IPS-18a (cell line): ENCODE measurements at regions not wholly inside any gene's neighbourhood (a gene's known extent, or its start where the extent isn't known, plus 50 kb on each side); places are given as distances from the start of the nearest gene placed in this dataset.

Source experiments
- H3K27ac ChIP-seq: one replicate; pipeline ENCODE4 v1.5.1; 2013; ENCODE audit warnings: low read length
- H3K27me3 ChIP-seq: one replicate; pipeline ENCODE4 v1.6.1; 2013; ENCODE audit warnings: mild to moderate bottlenecking, low read length; ENCODE audit not compliant: control insufficient read depth, insufficient read depth
- H3K36me3 ChIP-seq: one replicate; pipeline ENCODE4 v1.6.1; 2013; ENCODE audit warnings: low read depth, low read length; ENCODE audit not compliant: control insufficient read depth
- H3K4me1 ChIP-seq: one replicate; pipeline ENCODE4 v1.6.1; 2013; ENCODE audit warnings: low read depth, low read length; ENCODE audit not compliant: control insufficient read depth
- H3K4me3 ChIP-seq: one replicate; pipeline ENCODE4 v1.5.1; 2013; ENCODE audit warnings: low read length
- H3K9ac ChIP-seq: one replicate; pipeline ENCODE4 v1.6.1; 2013; ENCODE audit warnings: mild to moderate bottlenecking, low read length, moderate library complexity
- H3K9me3 ChIP-seq: one replicate; pipeline ENCODE4 v1.6.1; 2013; ENCODE audit warnings: low read depth, low read length; ENCODE audit not compliant: control insufficient read depth

- H3K4me3 ChIP-seq = no peak overlapping the region
- no peaks in the 10 kb centered on the region for H3K4me1 ChIP-seq
- no peak overlapping the region for H3K9ac ChIP-seq
- H3K27ac ChIP-seq = no peak overlapping the region
- H3K27me3 ChIP-seq = no peaks in the 10 kb centered on the region
- H3K36me3 ChIP-seq = no peaks in the 10 kb centered on the region
- no peaks in the 10 kb centered on the region for H3K9me3 ChIP-seq
Measured at GRCh38 chr14:98227727-98228111, 1044.3 kb downstream of the BCL11B start.

- H3K9me3 ChIP-seq = no peaks in the 10 kb centered on the region
- H3K4me3 ChIP-seq = no peak overlapping the region
- no peak overlapping the region for H3K27ac ChIP-seq
- H3K9ac ChIP-seq = no peak overlapping the region
- H3K36me3 ChIP-seq = no peaks in the 10 kb centered on the region
- peaks cover 8% of the 10 kb centered on the region for H3K4me1 ChIP-seq
- H3K27me3 ChIP-seq = no peaks in the 10 kb centered on the region
Measured at GRCh38 chr14:98229656-98230366, 1042.2 kb downstream of the BCL11B start.

GRCh38 chr14:98230411-98230810, 1041.6 kb downstream of the BCL11B start:
- H3K9ac ChIP-seq = no peak overlapping the region
- no peaks in the 10 kb centered on the region for H3K36me3 ChIP-seq
- no peaks in the 10 kb centered on the region for H3K27me3 ChIP-seq
- no peak overlapping the region for H3K4me3 ChIP-seq
- H3K9me3 ChIP-seq = no peaks in the 10 kb centered on the region
- no peak overlapping the region for H3K27ac ChIP-seq
- H3K4me1 ChIP-seq = peaks cover 8% of the 10 kb centered on the region

GRCh38 chr14:98231210-98231609, 1040.8 kb downstream of the BCL11B start:
- Histone ChIP-seq H3K36me3 (no peaks in the 10 kb centered on the region), H3K4me3 (no peak overlapping the region), H3K27me3 (no peaks in the 10 kb centered on the region), H3K4me1 (peaks cover 8% of the 10 kb centered on the region), H3K27ac (no peak overlapping the region), H3K9ac (no peak overlapping the region), H3K9me3 (no peaks in the 10 kb centered on the region)

GRCh38 chr14:98233656-98234055, 1038.3 kb downstream of the BCL11B start:
- H3K27ac ChIP-seq = no peak overlapping the region

GRCh38 chr14:98234208-98234607, 1037.8 kb downstream of the BCL11B start:
- no peak overlapping the region for H3K9ac ChIP-seq
- no peak overlapping the region for H3K4me3 ChIP-seq
- H3K36me3 ChIP-seq = no peaks in the 10 kb centered on the region
- H3K27me3 ChIP-seq = no peaks in the 10 kb centered on the region
- peaks cover 8% of the 10 kb centered on the region for H3K4me1 ChIP-seq
- no peaks in the 10 kb centered on the region for H3K9me3 ChIP-seq
- no peak overlapping the region for H3K27ac ChIP-seq

More at GRCh38 chr14:98233656-98234055, 1038.3 kb downstream of the BCL11B start:
- Histone ChIP-seq H3K36me3 (no peaks in the 10 kb centered on the region), H3K9me3 (no peaks in the 10 kb centered on the region), H3K4me3 (no peak overlapping the region), H3K4me1 (peaks cover 8% of the 10 kb centered on the region), H3K9ac (no peak overlapping the region), H3K27me3 (no peaks in the 10 kb centered on the region)

- Histone ChIP-seq H3K27ac (no peak overlapping the region), H3K27me3 (no peaks in the 10 kb centered on the region), H3K9me3 (no peaks in the 10 kb centered on the region), H3K4me1 (peaks cover 8% of the 10 kb centered on the region), H3K4me3 (no peak overlapping the region), H3K36me3 (no peaks in the 10 kb centered on the region), H3K9ac (no peak overlapping the region)
Measured at GRCh38 chr14:98236314-98236713, 1035.7 kb downstream of the BCL11B start.

- Histone ChIP-seq H3K27me3 (no peaks in the 10 kb centered on the region), H3K36me3 (no peaks in the 10 kb centered on the region), H3K9ac (no peak overlapping the region), H3K27ac (no peak overlapping the region), H3K4me3 (no peak overlapping the region), H3K9me3 (no peaks in the 10 kb centered on the region), H3K4me1 (peaks cover 8% of the 10 kb centered on the region)
Measured at GRCh38 chr14:98237939-98238338, 1034.1 kb downstream of the BCL11B start.

GRCh38 chr14:98240376-98240775, 1031.6 kb downstream of the BCL11B start:
- H3K9ac ChIP-seq = no peak overlapping the region
- H3K4me1 ChIP-seq = no peaks in the 10 kb centered on the region
- no peak overlapping the region for H3K27ac ChIP-seq
- H3K36me3 ChIP-seq = no peaks in the 10 kb centered on the region
- no peaks in the 10 kb centered on the region for H3K9me3 ChIP-seq
- no peaks in the 10 kb centered on the region for H3K27me3 ChIP-seq
- no peak overlapping the region for H3K4me3 ChIP-seq

- Histone ChIP-seq H3K9me3 (no peaks in the 10 kb centered on the region), H3K27ac (no peak overlapping the region), H3K4me3 (no peak overlapping the region), H3K4me1 (no peaks in the 10 kb centered on the region), H3K36me3 (no peaks in the 10 kb centered on the region), H3K27me3 (no peaks in the 10 kb centered on the region), H3K9ac (no peak overlapping the region)
Measured at GRCh38 chr14:98242903-98243302, 1029.1 kb downstream of the BCL11B start.

- Histone ChIP-seq H3K27me3 (no peaks in the 10 kb centered on the region), H3K27ac (no peak overlapping the region), H3K4me1 (no peaks in the 10 kb centered on the region), H3K36me3 (no peaks in the 10 kb centered on the region), H3K9me3 (no peaks in the 10 kb centered on the region), H3K4me3 (no peak overlapping the region), H3K9ac (no peak overlapping the region)
Measured at GRCh38 chr14:98243332-98243731, 1028.7 kb downstream of the BCL11B start.

- Histone ChIP-seq H3K36me3 (no peaks in the 10 kb centered on the region), H3K4me1 (no peaks in the 10 kb centered on the region), H3K27ac (no peak overlapping the region), H3K9me3 (no peaks in the 10 kb centered on the region), H3K9ac (no peak overlapping the region), H3K4me3 (no peak overlapping the region), H3K27me3 (no peaks in the 10 kb centered on the region)
Measured at GRCh38 chr14:98244162-98244948, 1027.6 kb downstream of the BCL11B start.
